Testis (tissue), 2 donors: ENCODE measurements at regions not wholly inside any gene's neighbourhood (a gene's known extent, or its start where the extent isn't known, plus 50 kb on each side); places are given as distances from the start of the nearest gene placed in this dataset.
"Not testable (repeated sequence)": the region's sequence is repeated elsewhere in the genome, so short reads cannot be mapped to it uniquely, and the experiment has no call there.

Source experiments
- DNase-seq: peaks from one replicate; pipeline ENCODE4 v3.0.0-alpha.2; 2019
- H3K27ac ChIP-seq, 2 donors: fragments of 200-600 bp; sonication (generic); one replicate each; pipeline ENCODE4 v1.5.1; 2019
- H3K27me3 ChIP-seq: fragments of 200-600 bp; sonication (generic); one replicate; pipeline ENCODE4 v1.5.1; 2019
- H3K36me3 ChIP-seq: fragments of 200-600 bp; sonication (generic); one replicate; pipeline ENCODE4 v1.5.1; 2017; ENCODE audit warnings: low read depth; ENCODE audit errors: missing control alignments
- H3K4me1 ChIP-seq: fragments of 200-600 bp; sonication (generic); one replicate; pipeline ENCODE4 v1.5.1; 2019
- H3K4me3 ChIP-seq, 2 donors: fragments of 200-600 bp; sonication (generic); one replicate each; pipeline ENCODE4 v1.5.1; 2017 to 2019
- H3K9me3 ChIP-seq: fragments of 200-600 bp; sonication (generic); one replicate; pipeline ENCODE4 v1.5.1; 2017
- CTCF ChIP-seq, 3 experiments: fragments of 450-650 bp in 2 of 3; fragments of 200-600 bp in 1 of 3; sonication (generic) in 1 of 3; IDR thresholded peaks; one replicate each; pipeline ENCODE4 v1.5.1; 2016 to 2019; ENCODE audit warnings: antibody characterized with exemption in 3 of 3, mild to moderate bottlenecking in 2 of 3, moderate library complexity in 1 of 3
- POLR2A ChIP-seq: fragments of 450-650 bp; IDR thresholded peaks from one replicate; pipeline ENCODE4 v1.6.1; 2017; ENCODE audit warnings: antibody characterized with exemption, mild to moderate bottlenecking, moderate library complexity
- WGBS, 2 donors: methylation state at CpG; one replicate each; pipeline ENCODE4 v1.1.5; 2018; 5-methylcytosine and 5-hydroxymethylcytosine counted together
- intact Hi-C: fragments of 100-400 bp; cut with DNase I; formaldehyde crosslinking; loops from one replicate; pipeline ENCODE4 v1.15.1; 2023; ENCODE audit warnings: low total_unique reads

- intact Hi-C loops, result no loop called here
- no peak overlapping the region for H3K4me3 ChIP-seq
- no peaks in the 10 kb centered on the region for H3K4me1 ChIP-seq
- H3K27me3 ChIP-seq, result no peaks in the 10 kb centered on the region
- H3K36me3 ChIP-seq, result no peaks in the 10 kb centered on the region
- no peak for DNase-seq
- no peaks in the 10 kb centered on the region for H3K9me3 ChIP-seq
- H3K27ac ChIP-seq, result no peak overlapping the region
- no peak for TF ChIP-seq CTCF (IDR thresholded peaks at IDR 0.05)
- no peak for TF ChIP-seq POLR2A
- WGBS, 2 donors, result 0 to 13% methylated on average over 2 to 4 of the region's 5 CpGs
Measured at GRCh38 chrX:56343219-56343618, 111.1 kb downstream of the KLF8 start.

DNA sequence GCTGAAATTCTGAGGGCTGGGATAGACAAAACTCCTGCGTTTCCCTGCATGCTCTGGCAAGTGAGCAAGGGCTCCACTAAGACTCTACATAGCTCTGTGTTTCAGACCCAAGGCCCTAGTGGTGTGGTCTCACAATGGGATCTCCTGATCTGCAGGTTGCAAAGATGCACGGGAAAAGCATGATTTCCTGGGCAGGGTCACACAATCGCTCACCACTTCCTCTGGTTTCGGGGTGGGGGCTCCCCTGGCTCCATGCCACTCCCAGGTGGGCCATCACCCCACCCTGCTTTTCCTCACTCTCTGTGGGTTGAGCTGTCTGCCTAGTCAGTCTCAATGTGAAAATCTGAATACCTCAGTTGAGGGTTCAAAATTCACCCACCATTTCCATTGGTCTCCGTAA lies 111.5 kb downstream of the KLF8 start:
- no peak for DNase-seq
- intact Hi-C loops, result no loop called here
- Histone ChIP-seq H3K36me3 (no peaks in the 10 kb centered on the region), H3K4me3 (no peak overlapping the region), H3K27me3 (no peaks in the 10 kb centered on the region), H3K9me3 (no peaks in the 10 kb centered on the region), H3K4me1 (no peaks in the 10 kb centered on the region), H3K27ac (no peak overlapping the region)
- TF ChIP-seq POLR2A, result no peak
- no peak for TF ChIP-seq CTCF (IDR thresholded peaks at IDR 0.05)
- WGBS, 2 donors, result 70 to 94% methylated on average over 3 to 5 of the region's 5 CpGs

GRCh38 chrX:56358145-56358544 lies 126.0 kb downstream of the KLF8 start:
- H3K4me1 ChIP-seq, H3K27ac ChIP-seq, DNase-seq, H3K9me3 ChIP-seq, H3K4me3 ChIP-seq, H3K36me3 ChIP-seq, H3K27me3 ChIP-seq, intact Hi-C loops: not testable (repeated sequence)
- WGBS, 2 donors, result 60% methylated on average over 2 of the region's 4 CpGs; no CpG with 5 or more reads in 1 of the 2 donors

DNA sequence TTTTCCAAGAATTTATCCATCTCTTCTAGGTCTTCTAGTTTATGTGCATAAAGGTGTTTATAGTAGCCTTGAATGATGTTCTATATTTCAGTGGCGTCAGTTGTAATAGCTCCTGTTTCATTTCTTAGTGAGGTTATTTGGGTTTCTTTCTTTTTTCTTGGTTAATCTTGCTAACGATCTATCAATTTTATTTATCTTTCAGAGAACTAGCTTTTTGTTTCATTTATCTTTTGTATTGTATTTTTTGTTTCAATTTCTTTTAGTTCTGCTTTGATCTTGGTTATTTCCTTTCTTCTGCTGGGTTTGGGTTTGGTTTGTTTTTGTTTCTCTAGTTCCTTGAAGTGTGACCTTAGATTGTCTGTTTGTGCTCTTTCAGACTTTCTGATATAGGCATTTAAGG lies 133.0 kb downstream of the KLF8 start:
- H3K4me1 ChIP-seq, H3K27me3 ChIP-seq, H3K36me3 ChIP-seq, H3K27ac ChIP-seq, H3K9me3 ChIP-seq, intact Hi-C loops, DNase-seq, H3K4me3 ChIP-seq: not testable (repeated sequence)
- 60 to 63% methylated on average over 2 of the region's 2 CpGs for WGBS, 2 donors

GRCh38 chrX:56366901-56367300 lies 134.7 kb downstream of the KLF8 start:
- no peak for TF ChIP-seq CTCF (IDR thresholded peaks at IDR 0.05)
- TF ChIP-seq POLR2A, result no peak
- Histone ChIP-seq H3K27me3 (no peaks in the 10 kb centered on the region), H3K4me1 (no peaks in the 10 kb centered on the region), H3K27ac (no peak overlapping the region), H3K4me3 (no peak overlapping the region), H3K9me3 (no peaks in the 10 kb centered on the region), H3K36me3 (no peaks in the 10 kb centered on the region)
- no peak for DNase-seq
- intact Hi-C loops, result no loop called here
- WGBS, 2 donors, result 20 to 53% methylated on average over 1 to 7 of the region's 9 CpGs

- DNase-seq, result no peak
- intact Hi-C loops, result no loop called here
- TF ChIP-seq POLR2A (no peak), CTCF (IDR thresholded peaks at IDR 0.05) (no peak)
- 50 to 55% methylated on average over 1 of the region's 1 CpG for WGBS, 2 donors
- Histone ChIP-seq H3K9me3 (no peaks in the 10 kb centered on the region), H3K36me3 (no peaks in the 10 kb centered on the region), H3K4me3 (no peak overlapping the region), H3K4me1 (no peaks in the 10 kb centered on the region), H3K27ac (no peak overlapping the region), H3K27me3 (no peaks in the 10 kb centered on the region)
Measured at GRCh38 chrX:56368962-56369361, 136.8 kb downstream of the KLF8 start.

GRCh38 chrX:56379984-56380780 lies 148.0 kb downstream of the KLF8 start:
- WGBS, 2 donors, result 80 to 82% methylated on average over 1 to 22 of the region's 41 CpGs
- DNase-seq, H3K9me3 ChIP-seq, H3K4me3 ChIP-seq, H3K27me3 ChIP-seq, intact Hi-C loops, H3K36me3 ChIP-seq, H3K4me1 ChIP-seq, H3K27ac ChIP-seq: not testable (repeated sequence)
